T-helper 2 cell treated with Interferon-gamma antibody and Interleukin-4, amounts not matched to agents 100 ng/mL and 5 ng/mL, for 36 hours (primary cell): ENCODE measurements at regions not wholly inside any gene's neighbourhood (a gene's known extent, or its start where the extent isn't known, plus 50 kb on each side); places are given as distances from the start of the nearest gene placed in this dataset.

Experiments used
- intact Hi-C: fragments of 100-400 bp; cut with micrococcal nuclease; formaldehyde crosslinking; loops from one replicate; pipeline ENCODE4 v1.15.1; 2023

DNA sequence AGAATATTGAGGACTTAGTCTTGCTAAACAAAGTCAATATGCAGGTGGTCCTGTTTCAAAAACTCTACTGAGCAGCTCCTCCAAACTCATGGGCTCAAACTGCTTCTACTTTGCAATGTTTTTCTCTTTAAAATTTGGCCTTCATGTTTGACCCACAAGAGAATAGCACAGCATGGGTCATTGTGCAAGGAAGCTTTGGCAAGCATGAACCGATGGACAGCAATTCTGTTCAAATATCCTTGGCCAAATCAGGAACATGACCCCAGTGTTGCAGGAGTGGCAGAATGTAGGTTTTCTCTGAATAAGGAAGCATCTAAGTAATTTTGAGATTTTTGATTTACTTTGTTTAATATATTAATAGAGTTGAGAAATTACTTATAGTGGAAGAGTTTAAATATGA, 477.9 kb downstream of the KCNJ3 start:
- intact Hi-C loops = no loop called here

- intact Hi-C loops = no loop called here
Observed at GRCh38 chr2:155169317-155169716, 470.8 kb downstream of the KCNJ3 start.

DNA sequence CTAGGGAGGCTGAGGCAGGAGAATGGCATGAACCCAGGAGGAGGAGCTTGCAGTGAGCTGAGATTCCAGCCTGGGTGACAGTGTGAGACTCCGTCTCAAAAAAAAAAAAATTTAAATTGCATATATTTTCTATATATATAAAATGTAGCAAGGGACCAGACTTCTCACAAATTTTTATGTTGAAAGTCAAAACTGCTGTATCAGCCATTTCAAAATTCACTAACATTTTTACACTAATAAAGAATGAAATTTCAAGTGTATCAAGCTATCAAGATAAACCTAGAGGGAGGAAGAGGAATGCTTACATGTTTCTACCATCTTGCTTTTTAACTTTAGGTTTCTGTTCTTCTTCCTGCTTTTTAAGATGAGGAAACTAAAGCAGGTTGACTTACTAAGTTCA, 464.0 kb downstream of the KCNJ3 start:
- intact Hi-C loops = no loop called here

DNA sequence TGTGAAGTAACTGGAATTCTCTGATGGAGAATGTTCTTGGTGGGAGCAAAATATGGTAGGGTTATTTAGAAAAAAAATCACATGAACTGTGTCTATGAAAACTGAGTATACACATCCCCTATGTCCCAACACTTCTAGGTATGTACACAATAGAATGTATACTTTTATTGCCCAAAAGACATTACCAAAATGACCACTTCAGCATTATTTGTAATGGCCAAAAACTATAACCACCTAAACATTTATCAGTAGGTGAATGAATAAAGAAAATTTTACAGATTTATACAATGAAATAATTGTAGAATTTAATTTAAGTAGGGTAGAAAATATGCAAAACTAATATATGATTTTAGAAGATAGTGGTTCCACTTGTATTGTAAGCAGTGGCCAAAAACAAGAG, 462.8 kb downstream of the KCNJ3 start:
- intact Hi-C loops = no loop called here

GRCh38 chr2:155157711-155158110, 459.2 kb downstream of the KCNJ3 start:
- intact Hi-C loops = no loop called here

- intact Hi-C loops = no loop called here
Observed at GRCh38 chr2:155157065-155157464, 458.6 kb downstream of the KCNJ3 start.

- intact Hi-C loops = no loop called here
Observed at GRCh38 chr2:155151945-155152344, 453.4 kb downstream of the KCNJ3 start.

GRCh38 chr2:155151472-155151871, 453.0 kb downstream of the KCNJ3 start:
- intact Hi-C loops = no loop called here

DNA sequence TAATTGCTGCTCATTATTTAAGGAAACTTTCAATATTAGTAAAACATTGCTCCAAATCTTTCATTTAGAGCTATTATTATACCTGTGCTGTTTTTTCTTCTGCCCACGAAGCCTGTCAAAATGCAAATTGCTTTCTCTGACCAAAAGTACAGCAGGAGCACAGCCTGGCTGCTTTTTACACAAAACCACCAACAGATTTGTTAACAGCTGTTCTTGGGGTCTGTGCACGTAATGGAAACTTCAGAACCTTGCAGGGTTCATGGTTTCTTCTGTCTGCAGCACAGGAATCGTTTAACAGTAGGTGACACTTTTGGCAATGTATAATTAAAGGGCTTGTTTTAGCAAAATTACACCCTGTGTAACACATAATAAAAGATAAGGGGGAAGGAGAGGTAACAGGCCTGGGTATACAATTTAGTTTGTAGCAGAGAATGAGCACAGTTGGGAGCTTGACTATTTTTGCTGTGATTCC, 447.3 kb downstream of the KCNJ3 start:
- intact Hi-C loops = no loop called here

DNA sequence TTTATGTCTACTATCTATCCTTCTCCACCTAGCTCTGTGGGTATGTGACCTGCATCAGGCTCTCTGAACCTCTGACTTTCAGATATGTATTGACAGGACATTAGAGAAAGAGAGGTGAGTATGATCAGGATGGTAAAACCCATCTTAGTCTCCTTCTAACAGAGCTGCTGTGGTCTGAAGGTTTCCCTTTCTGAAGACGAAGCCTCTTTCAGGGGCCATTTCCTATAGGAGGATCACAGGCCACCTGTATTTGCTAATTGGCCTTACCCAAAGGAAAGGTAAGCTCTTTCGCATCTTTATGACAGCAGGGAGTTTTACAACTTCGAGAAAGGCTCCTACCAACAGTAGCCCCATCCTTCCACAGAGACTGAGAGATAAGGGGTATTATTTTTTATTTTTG, 442.9 kb downstream of the KCNJ3 start:
- intact Hi-C loops = no loop called here

DNA sequence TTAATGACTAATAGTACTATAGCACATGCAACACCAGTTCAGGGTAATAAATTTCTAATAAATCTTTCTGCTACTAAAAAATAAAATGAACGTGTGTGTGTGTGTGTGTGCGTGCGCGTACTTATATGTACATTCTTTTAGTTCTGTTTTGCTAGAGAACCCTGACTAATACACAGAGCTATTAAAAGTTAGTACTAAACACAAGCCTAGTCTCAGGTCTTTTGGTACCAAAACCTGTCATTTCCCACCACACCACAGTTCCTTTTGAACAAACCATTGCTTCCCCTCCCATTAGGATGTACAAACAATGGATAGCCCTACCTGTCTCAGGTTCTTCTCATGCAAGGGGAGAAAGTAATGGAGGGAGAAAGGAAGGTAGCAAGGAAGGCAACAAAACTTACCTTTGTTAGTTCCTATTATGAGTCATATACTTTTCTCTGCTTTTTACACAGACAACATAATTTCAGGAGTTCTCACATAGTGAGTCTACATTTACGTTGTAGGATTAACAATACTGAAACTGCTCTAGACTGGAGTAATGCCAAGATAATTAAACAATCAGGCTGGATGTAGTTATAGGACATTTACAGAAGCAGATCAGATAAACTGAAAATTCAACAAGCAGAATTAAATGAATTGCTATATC, 427.2 kb downstream of the KCNJ3 start:
- intact Hi-C loops = no loop called here

- intact Hi-C loops = no loop called here
Observed at GRCh38 chr2:155115846-155116245, 417.4 kb downstream of the KCNJ3 start.

DNA sequence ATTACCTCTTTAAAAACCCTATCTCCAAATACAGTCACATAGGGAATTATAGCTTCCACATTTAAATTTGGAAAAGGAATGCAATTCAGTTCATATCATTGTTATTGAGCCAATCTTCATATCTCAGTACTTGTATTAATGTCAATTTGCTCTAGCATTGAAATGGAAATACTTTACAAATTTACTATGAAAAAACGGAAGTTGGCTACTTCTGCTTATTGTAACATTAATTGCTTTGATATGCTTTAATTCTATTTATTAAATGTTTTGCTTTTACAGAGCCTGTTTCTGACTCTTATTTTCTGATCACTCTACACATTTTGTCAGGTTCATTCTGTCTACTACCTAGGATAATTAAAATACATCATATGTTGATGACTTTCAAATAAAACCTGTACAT, 412.6 kb downstream of the KCNJ3 start:
- intact Hi-C loops = no loop called here

DNA sequence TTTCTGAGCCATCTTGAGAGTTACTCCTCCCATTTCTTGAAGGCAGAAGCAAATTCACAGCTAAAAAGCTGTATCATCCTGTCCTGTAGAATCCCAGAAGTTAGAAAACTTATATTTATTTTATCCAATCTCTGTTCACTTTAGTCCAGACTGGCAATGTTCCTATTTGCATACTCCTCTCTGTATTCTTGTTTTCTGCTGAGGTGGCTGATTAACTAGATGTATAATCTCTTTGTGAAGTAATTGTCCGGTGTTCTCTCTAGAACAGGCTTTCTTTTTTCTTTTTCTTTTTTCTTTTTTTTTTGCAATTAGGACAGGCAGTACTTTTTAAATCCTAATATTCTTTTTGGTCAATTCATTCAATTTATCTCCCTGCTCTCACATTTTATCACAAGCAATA, 411.0 kb downstream of the KCNJ3 start:
- intact Hi-C loops = no loop called here

- intact Hi-C loops = no loop called here
Observed at GRCh38 chr2:155100261-155100660, 401.8 kb downstream of the KCNJ3 start.

DNA sequence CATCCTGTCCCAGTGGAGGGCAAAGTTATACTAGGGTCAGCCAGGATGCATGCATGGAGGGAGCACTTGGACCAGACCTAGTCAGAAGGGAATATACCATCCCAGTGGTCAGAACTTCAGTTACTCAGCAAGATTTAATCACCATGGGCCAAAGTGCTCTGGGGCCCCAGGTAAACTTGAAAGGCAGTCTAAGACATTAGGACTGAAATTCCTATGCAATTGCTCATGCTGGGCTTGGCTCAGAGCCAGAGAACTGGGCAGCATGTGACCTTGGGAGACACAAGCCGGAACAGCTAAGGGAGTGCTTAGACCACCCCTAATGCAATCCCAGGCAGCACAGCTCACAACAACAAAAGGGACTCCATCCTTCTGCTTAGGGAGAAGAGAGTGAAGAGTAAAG, 401.3 kb downstream of the KCNJ3 start:
- intact Hi-C loops = no loop called here

- intact Hi-C loops = no loop called here
Observed at GRCh38 chr2:155095613-155096012, 397.1 kb downstream of the KCNJ3 start.

DNA sequence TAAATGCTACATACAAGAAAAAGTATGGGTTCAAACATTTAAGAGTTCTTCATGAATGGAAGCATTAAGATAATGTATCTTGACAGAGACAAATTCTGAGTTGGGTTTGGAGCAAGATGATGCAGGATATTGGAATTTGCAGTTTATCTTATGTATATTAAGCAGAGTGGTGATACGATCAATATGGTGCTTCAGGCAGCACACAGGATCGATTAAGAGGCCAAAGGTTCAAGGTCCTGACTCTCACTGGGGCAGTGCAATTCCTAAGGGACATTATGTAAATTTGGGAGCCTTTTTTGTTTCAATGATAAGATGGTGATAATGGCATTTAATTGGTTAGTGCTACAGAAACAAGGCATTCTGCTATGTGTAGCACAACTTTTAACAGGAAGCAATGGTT, 381.9 kb downstream of the KCNJ3 start:
- intact Hi-C loops = no loop called here

DNA sequence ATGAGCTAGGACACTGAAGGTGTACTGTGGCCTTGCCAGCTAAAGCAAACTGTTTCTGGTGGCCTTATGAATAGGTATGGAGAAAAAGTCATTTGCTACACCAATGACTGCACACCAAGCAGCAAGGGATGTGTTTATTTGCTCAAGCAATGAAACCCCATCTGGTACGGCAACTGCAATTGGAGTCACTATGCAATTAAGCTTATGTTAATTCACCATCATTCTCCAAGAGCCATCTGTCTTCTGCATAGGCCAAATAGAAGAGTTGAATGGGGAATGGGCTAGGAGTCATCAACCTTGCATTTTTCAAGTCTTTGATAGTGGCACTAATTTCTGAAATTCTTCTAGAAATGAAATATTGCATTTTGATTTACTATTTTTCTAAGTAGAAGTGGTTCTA, 372.0 kb downstream of the KCNJ3 start:
- intact Hi-C loops = no loop called here

GRCh38 chr2:155062922-155063258, 364.4 kb downstream of the KCNJ3 start:
- intact Hi-C loops = no loop called here

DNA sequence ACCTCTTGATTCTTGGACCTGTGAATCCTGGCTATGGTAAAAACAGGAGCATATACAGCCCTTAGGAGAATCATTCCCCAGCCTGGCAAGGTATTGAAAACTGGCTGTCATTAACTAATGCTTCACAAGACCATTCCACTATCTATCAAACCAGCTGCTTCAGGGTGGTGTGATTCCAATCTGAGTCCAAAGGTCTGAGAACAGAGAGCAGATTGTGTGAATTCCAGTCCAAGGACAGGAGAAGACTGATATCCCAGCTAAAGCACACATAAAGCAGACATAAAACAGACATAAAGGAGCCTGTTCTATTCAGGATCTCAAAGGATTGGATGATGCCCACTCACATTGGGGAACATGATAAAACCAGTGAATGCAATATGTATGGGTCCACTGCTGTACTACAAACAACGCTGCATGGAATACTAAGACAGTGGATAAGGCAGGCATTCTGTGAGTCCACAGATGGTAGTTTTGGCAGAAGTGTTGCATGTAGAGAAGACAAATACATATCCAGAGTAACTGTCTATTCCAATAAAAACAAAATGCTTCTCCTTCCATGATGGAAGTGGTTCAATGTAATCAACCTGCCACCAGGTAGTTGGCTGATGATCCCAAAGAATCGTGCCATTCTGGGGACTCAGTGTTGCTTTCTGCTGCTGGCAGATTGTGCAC, 363.9 kb downstream of the KCNJ3 start:
- intact Hi-C loops = no loop called here

GRCh38 chr2:155060896-155061295, 362.4 kb downstream of the KCNJ3 start:
- intact Hi-C loops = no loop called here

- intact Hi-C loops = no loop called here
Observed at GRCh38 chr2:155054712-155055111, 356.2 kb downstream of the KCNJ3 start.
